GM18498 (cell line): ENCODE measurements at regions not wholly inside any gene's neighbourhood (a gene's known extent, or its start where the extent isn't known, plus 50 kb on each side); places are given as distances from the start of the nearest gene placed in this dataset.
A peak's percentile ranks its signal among the peaks of the same experiment; 100 is the strongest.
"Not testable (repeated sequence)": the region's sequence is repeated elsewhere in the genome, so short reads cannot be mapped to it uniquely, and the experiment has no call there.

Experiments used
- ATAC-seq: cut with Tn5 transposase; IDR thresholded peaks from one replicate; pipeline ENCODE4 v1.9.1; 2021; ENCODE audit warnings: mild to moderate bottlenecking, moderate library complexity; ENCODE audit not compliant: unreplicated experiment

GRCh38 chr5:124957063-124957462, 210.6 kb upstream of the ZNF608 start:
- no peak for ATAC-seq

- no peak for ATAC-seq
These were observed 213.8 kb upstream of the ZNF608 start for GRCh38 chr5:124960266-124960665.

GRCh38 chr5:124961521-124961920, 215.1 kb upstream of the ZNF608 start:
- no peak for ATAC-seq

GRCh38 chr5:124962111-124962510, 215.7 kb upstream of the ZNF608 start:
- ATAC-seq: no peak

GRCh38 chr5:124962735-124963134, 216.3 kb upstream of the ZNF608 start:
- ATAC-seq: no peak

- no peak for ATAC-seq
These were observed 216.9 kb upstream of the ZNF608 start for GRCh38 chr5:124963236-124963919.

GRCh38 chr5:124966741-124967140, 220.3 kb upstream of the ZNF608 start:
- ATAC-seq: not testable (repeated sequence)

GRCh38 chr5:124970381-124970780, 223.9 kb upstream of the ZNF608 start:
- not testable (repeated sequence) for ATAC-seq

GRCh38 chr5:124972703-124973102, 226.3 kb upstream of the ZNF608 start:
- ATAC-seq: no peak

- no peak for ATAC-seq
These were observed 227.2 kb upstream of the ZNF608 start for GRCh38 chr5:124973661-124974060.

GRCh38 chr5:124976086-124976485, 229.6 kb upstream of the ZNF608 start:
- ATAC-seq: no peak

- no peak for ATAC-seq
These were observed 232.8 kb upstream of the ZNF608 start for GRCh38 chr5:124979251-124979650.

- ATAC-seq: peak; percentile 95
These were observed 233.9 kb upstream of the ZNF608 start for GRCh38 chr5:124980163-124980941.

GRCh38 chr5:124981901-124982300, 235.5 kb upstream of the ZNF608 start:
- ATAC-seq: no peak

GRCh38 chr5:124986170-124986569, 239.7 kb upstream of the ZNF608 start:
- no peak for ATAC-seq

GRCh38 chr5:124986667-124987066, 240.2 kb upstream of the ZNF608 start:
- peak; percentile 48 for ATAC-seq

- ATAC-seq: not testable (repeated sequence)
These were observed 241.3 kb upstream of the ZNF608 start for GRCh38 chr5:124987786-124988185.

GRCh38 chr5:124990723-124991122, 244.3 kb upstream of the ZNF608 start:
- ATAC-seq: no peak

GRCh38 chr5:124995421-124995820, 249.0 kb upstream of the ZNF608 start:
- no peak for ATAC-seq

- no peak for ATAC-seq
These were observed 249.8 kb upstream of the ZNF608 start for GRCh38 chr5:124996023-124996763.

- no peak for ATAC-seq
These were observed 250.3 kb upstream of the ZNF608 start for GRCh38 chr5:124996764-124997077.
